CD4-positive, alpha-beta T cell treated with Interleukin-17A for 4 hours (primary cell): ENCODE measurements at regions not wholly inside any gene's neighbourhood (a gene's known extent, or its start where the extent isn't known, plus 50 kb on each side); places are given as distances from the start of the nearest gene placed in this dataset.
"Not testable (repeated sequence)": the region's sequence is repeated elsewhere in the genome, so short reads cannot be mapped to it uniquely, and the experiment has no call there.

Source experiments
- DNase-seq: peaks from one replicate; pipeline ENCODE4 v3.0.0-alpha.2; 2020; ENCODE audit warnings: mixed read lengths

- DNase-seq: no peak
These were observed 228.8 kb upstream of the DDHD1 start for GRCh38 chr14:53381895-53382294.

DNA sequence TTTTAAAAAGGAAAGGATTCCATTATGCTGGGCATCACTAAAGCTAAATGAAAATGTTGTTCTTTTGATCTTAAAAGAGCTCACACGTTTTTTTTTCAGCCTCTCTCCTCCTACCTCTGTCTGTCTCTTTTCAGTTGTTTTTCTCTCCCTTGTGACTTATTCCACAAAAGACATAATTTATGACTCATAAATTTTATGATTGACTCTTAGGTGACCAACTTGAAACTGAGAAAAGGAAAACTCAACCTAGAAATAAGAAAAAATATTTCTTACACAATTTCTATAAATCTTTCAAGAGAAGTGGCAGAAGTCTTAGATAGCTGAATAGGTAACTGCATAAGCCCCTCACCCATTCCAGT is 227.7 kb upstream of the DDHD1 start:
- no peak for DNase-seq

GRCh38 chr14:53380052-53380866 is 227.1 kb upstream of the DDHD1 start:
- DNase-seq: no peak

GRCh38 chr14:53378142-53378541 is 225.0 kb upstream of the DDHD1 start:
- no peak for DNase-seq

DNA sequence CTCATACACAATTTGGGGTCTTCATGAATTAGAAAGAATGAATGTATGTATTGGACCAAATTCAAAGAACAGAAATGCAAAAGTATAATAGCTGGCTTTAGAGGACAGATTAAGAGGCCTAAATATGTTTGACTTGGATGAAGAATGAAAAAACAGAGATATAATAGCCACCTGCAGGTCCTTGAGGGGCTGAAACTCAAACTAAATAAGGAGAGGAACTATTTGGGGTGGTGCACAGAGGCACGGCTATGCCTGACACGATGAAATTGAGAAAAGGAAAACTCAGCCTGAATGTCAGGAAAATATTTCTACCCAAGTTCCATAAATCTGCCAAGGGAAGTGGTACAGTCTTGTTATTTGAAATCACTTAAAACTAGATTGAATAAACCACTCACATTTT is 222.9 kb upstream of the DDHD1 start:
- no peak for DNase-seq

GRCh38 chr14:53375599-53375998 is 222.5 kb upstream of the DDHD1 start:
- no peak for DNase-seq

DNA sequence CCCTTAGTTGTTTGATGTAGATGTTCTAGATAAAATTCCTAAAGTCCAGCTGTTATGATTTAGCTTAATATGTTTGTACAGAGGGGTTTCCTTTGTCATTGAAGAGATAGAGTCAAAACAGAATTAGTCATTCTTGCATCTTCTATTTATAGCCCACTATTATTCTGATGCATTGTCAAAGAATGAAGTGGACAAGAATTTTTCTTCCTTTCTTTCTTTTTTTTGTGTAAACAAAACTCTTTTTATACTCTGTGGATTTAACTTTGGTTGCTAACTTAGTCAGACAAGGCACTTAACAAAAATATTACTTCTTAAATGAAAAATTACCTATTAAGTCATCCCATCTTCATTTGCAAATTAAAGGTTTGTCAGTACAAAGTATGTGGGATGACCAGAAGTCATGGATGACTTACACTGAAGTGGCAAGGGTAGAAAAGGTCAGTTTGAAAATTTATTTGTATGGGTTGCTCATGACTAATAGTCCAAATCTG is 215.6 kb upstream of the DDHD1 start:
- no peak for DNase-seq

DNA sequence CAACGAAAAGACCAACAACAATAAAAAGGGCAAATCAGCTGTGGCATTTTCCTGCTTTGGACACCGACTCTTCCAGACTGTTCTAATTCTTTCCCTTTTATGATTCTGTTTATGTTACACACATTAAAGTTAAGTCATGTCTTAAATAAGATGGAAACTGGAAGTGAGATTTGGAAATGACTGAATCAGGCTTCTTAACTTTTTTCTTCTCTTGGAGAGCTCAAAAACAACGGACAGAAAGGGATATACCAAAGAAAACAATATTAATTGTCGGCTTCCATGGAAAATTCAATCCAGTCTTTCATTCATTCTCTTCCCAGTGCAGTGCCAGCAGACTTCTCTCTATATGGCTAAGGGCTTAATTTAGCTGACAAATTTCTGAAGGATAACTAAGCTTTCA is 214.9 kb upstream of the DDHD1 start:
- no peak for DNase-seq

DNA sequence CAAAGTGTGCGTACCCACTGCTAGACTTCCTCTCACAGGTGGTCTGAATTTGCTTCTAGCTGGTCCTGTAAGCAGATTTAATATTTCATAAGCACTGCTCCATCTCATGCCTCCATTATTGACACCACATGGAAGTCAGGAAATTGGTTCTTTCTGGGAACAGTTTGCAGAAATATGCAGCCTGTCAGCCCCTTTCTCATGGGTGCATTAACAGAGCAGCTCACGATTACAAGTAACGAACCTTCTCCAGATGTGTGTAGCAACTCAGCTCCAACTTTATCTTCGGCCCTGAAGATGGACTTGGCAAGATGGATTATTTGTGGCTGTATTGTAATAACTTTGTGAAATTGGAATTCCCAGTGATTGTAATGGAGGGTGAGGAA is 214.5 kb upstream of the DDHD1 start:
- no peak for DNase-seq

- DNase-seq: no peak
These were observed 212.5 kb upstream of the DDHD1 start for GRCh38 chr14:53365486-53366130.

DNA sequence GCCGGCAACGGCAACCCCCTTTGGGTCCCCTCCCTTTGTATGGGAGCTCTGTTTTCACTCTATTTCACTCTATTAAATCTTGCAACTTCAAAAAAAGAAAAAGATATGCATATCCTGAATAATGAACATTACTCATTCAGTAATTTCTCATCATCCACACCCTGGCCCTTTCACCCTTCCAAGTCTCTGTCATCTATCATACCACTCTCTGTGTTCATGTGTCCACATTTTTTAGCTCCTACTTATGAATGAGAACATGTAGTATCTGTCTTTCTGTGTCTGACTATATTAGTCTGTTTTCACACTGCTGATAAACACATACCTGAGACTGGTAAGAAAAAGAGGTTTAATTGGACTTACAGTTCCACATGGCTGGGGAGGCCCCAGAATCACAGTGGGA is 209.8 kb upstream of the DDHD1 start:
- not testable (repeated sequence) for DNase-seq

- DNase-seq: no peak
These were observed 207.7 kb upstream of the DDHD1 start for GRCh38 chr14:53360829-53361228.

- no peak for DNase-seq
These were observed 205.0 kb upstream of the DDHD1 start for GRCh38 chr14:53358166-53358565.

- no peak for DNase-seq
These were observed 203.4 kb upstream of the DDHD1 start for GRCh38 chr14:53356361-53357150.

DNA sequence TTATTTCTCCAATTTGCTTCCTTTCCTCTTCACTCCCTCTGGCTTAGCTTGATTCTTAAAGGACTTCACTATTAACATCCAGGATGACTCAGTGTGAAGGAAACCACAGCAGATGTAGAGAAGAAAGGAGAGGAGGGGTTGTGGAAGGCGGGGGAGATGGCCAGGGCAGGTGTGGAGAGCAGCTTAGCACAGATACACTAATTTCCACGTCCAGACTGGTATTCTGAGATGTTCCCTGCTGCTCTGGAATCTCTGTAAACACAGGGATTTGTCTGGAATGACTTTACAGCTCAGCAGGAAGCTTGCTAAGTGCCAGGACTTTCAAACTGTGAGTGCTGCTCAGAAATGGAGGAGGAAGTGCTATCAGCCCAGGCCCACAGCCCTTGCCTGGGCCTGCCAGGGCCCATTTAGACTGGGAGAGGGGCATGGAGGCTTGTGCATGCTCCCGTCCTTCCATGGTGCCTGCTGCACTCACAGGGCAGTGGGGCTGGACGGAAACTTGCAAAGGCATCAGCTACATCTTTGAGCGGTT is 202.5 kb upstream of the DDHD1 start:
- DNase-seq: no peak

GRCh38 chr14:53354336-53354735 is 201.2 kb upstream of the DDHD1 start:
- no peak for DNase-seq

- DNase-seq: no peak
These were observed 197.7 kb upstream of the DDHD1 start for GRCh38 chr14:53350866-53351265.

DNA sequence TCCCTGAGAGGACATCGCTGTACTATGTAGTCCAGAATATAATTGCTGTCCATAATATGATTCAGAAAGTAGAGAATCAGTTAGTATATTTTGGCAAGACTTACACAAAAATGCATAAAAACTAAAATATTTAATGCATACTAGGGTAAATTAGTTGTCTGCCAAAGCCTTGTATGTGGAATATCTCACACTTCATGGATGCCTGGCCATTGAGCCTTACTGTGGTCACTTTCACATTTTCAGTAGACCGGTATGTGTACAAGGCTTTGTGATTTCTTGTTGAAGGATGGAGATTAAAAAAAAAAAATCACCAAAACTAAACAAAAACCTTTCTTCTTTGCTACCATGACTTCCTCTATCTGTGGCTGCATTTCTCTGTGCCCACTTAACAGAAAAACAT is 197.3 kb upstream of the DDHD1 start:
- DNase-seq: no peak

DNA sequence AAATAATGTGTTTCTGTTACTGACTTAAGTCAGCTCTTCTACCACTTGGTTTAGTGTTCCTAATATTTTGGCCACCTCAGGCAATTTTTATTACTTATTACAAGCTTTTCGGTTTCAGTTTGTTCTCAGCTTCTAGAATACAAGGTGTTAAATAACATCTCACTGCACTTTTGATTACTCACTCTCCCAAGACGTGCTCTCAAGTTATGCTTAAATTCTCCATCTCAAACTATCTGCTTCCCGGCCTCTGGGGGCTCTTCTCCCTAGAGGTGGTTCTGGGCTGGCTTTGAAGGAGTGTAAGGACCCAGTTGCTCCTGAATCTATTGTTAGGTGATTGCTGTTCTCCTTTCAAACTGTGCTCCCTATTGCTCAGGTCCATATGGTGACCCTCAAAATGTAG is 193.9 kb upstream of the DDHD1 start:
- no peak for DNase-seq

GRCh38 chr14:53341324-53341723 is 188.2 kb upstream of the DDHD1 start:
- no peak for DNase-seq

DNA sequence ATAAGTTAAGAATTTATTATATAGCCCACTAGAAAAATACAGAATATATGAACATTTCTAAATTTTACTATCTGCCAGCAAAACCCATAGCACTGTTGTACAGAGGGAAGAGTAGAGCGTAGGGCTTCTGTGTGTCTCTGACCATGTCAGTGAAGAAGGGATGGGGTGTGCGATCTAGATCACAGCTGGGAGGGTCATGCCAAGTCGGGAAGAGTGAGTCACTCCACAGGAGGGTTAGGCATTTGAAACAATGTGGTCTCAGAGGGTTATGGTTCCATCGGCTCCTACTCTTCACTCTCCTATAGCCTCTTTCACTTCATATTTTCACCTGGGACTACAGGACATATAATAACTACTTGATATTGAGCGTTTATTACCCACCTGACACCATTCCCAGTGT is 185.1 kb upstream of the DDHD1 start:
- DNase-seq: no peak

DNA sequence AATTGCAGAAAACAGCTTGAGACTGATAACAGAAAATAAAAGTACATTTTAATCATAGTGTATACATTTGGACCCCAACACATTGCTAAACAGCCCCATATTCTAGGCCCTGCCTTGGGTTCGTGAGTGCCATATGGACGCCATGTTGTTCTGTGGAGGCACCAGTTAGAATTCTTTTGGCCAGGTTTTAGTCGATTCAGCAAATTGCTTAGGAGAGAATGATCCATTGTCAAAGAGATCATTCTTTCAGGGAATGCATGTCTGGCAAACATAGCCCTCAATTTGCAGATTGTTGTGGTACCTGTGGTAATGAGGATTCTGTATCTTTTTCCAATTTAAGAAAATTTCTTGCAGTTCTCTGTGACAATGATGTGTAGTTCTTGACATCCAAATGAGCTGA is 183.6 kb upstream of the DDHD1 start:
- DNase-seq: no peak

- DNase-seq: no peak
These were observed 180.7 kb upstream of the DDHD1 start for GRCh38 chr14:53333809-53334208.

GRCh38 chr14:53331921-53332320 is 178.8 kb upstream of the DDHD1 start:
- no peak for DNase-seq
